HG03135 (cell line): ENCODE measurements at regions not wholly inside any gene's neighbourhood (a gene's known extent, or its start where the extent isn't known, plus 50 kb on each side); places are given as distances from the start of the nearest gene placed in this dataset.
A peak's percentile ranks its signal among the peaks of the same experiment; 100 is the strongest.

Source experiments
- ATAC-seq: cut with Tn5 transposase; IDR thresholded peaks from one replicate; pipeline ENCODE4 v1.9.1; 2021; ENCODE audit warnings: mild to moderate bottlenecking, moderate library complexity; ENCODE audit not compliant: unreplicated experiment

DNA sequence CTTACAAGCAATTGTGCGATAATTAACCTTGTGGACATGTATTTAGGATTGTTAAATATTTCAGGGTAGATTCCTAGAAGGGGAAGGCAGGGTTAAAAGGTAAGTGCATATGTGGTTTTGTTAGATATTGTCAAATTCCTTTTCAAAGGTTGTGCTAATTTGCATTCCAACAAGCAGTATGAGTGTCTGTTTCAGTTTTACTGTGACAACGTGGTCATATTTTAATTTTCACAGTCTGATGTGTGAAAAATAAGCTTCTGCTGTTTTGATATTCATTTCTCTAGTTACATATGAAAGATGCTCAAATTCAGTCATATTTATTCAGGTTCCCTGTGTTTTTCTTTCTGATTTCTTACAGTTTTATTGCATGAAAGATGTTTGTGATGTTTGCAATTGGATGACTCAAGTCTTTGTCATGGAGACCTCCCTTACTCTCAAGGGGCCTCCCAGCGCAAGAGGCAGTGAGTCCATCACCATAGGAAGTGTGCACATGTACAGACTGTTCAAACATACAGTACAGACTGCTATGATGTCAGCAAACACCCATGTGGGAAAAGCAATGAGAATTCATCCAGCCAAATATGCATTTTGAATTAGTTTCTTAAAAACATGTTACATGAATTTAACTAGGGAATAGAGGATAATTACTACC, 310.8 kb downstream of the GALR1 start:
- peak; percentile 63 for ATAC-seq

DNA sequence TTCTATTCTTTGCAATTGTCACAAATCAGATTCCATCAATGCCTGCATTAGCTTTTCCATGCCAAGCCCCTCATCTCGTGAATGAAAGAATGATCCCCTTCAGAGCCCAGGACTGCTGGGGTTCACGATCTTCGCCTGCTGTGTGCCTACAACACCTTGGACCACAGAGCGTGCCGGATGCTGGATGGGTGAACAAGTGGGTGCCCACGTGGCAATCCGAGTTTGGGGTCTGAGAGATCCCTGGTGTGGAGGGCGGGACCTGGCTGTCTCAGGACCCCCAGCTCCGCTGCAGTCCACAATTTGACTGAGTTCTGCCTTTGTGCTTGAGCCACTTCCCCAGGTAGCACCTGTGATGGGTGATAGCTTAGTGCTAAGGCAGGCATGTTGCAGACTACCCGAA, 317.0 kb downstream of the GALR1 start:
- ATAC-seq, result no peak

DNA sequence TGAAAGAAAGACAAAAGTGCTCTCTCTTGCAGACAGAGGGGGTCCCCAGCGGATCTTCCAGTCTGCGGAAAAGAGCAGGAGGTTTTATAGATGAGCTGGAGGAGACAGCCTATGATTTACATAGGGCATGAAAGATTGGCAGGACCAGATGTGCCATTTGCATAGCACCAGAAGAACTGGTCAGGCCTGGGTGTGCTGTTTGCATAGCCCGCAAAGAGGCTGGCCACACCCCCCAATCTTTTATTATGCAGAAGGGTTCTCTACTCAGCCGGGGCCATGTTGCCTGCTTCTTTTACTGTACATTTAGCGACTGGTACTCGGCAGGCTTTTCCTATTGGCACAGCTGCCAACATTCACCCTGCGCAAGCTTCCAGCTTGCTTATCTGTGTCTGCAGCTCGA, 317.6 kb downstream of the GALR1 start:
- ATAC-seq, result no peak

DNA sequence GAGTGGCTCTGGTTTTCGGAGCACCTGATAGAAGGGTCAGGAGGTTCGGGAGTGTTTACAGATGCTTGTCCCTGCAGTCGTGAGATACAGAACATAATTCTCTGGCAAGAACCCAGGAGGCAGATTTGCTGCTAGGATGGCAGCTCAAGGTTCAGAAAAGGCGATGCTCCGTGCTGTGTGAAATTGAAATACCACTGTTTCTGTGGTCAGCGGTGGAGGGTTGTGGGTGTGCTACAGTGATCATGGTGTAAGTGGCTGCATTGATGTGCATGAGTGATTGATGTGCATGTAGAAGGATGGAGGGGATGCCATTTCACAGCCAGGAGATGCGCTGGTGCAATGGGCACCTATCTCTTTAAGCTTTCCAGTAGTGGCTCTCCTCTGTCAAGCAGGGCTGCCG, 322.1 kb downstream of the GALR1 start:
- ATAC-seq, result no peak

DNA sequence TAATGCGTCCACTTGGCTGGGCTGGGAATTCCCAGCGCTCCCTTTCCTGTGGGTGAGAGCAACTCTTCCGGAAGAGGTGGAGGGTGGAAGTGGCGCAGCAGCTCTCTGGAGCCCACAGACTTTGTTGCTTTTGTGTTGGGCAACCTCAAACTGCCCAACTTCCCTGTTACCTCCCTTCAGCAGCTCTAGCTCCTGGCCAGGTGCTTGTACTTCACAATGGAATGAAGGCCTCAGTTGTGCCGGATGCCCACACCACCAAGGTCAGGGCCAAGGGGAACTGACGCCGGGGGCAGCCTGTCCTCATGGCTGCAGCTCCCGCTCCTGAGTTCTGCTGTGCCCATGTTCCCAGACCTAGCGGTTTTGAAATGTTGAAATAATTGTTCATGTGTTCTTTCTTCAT, 322.9 kb downstream of the GALR1 start:
- ATAC-seq, result no peak

DNA sequence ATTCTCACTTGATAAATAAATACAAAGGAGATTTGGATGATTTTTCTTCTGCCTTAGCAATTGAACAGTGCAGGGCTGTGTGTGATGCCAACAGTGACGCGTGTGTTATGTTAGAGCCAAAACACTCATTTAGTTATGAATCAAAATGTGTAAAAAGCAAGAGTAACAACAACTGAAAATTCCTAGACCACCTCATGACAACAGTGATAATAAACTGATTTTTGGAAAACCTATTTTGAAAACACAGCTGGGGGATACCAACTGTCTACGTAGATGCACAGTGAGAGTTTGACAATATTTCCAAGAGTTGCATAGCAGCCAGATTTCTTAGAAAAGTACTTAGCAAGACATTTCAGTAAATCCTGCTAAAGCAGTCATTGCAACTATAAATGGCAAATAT, 323.9 kb downstream of the GALR1 start:
- no peak for ATAC-seq

DNA sequence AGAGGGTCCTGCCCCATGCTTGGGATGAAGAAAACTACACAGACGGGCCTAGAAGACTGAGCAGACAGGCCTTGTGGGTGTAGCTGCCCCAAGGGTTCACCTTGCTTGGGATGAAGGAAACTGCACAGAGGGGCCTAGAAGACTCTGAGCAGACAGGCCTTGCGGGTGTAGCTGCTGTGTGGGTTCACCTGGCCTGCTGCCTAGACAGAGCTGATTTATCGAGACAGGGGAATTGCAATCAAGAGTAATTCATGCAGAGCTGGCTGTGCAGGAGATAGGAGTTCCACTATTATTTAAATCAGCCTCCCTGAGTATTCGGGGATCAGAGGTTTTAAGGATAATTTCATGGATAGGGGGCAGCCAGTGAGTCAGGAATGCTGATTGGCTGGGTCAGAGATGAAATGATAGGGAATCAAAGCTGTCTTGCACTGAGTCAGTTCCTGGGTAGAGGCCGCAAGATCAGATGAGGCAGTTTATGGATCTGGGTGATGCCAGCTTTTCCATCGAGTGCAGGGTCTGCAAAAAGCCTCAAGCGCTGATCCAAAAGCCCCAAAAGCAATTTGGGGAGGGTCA, 341.4 kb downstream of the GALR1 start:
- ATAC-seq, result no peak

DNA sequence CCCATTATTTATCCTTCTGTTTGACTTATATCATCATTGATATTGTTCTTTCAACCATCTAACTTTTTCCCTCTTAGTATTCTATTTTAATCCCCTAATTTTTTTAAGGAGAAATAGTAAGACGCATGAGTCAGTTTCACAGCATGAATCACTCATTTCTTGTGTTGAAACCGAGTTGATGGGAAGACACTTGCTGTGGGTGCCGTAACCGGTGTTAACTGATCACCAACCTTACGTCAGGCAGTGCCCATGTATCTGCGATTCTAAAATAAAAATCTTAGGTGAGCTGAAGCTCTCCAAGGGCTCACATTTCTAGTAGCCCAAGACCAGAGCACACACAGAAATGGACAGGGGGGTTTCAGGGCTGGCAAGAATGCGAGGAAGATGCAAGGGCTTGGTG, 348.1 kb downstream of the GALR1 start:
- ATAC-seq, result no peak

DNA sequence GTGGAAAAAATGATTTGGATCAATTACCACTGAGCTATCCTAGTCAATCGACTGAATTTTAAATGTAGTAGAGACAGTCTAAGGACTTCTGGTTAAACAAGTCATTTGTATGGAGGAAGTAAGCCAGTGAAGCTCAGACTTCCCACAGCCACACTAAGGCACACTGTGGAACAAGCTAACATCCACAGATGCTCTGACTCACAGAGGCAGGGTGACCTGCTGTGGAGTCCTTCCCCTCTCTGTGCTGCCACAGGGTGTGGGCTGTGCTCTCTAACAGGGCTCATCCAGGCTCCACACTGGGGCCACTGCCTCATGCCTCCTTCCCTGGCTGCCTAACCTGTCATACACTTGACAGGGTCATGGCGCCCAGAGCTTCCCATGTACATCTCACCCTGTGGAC, 351.0 kb downstream of the GALR1 start:
- ATAC-seq, result no peak

DNA sequence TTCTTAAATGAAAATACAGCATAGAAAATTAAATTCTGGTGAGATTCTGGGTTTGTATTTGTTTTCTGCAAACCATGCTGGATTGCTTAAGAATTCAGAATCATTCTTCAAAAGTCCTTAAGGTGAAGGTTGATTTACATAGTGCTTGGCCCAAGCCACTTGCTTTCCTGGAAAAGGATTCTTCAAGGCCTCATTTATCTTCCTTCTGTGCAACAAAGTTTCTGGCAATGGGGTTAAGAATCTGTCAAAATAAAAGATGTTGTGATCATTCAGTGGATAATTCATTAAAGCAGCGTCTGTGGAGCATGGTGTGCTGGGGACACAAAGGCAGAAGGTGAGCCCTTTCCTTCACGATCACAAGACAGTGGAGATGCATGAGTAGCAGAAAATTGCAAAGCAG, 351.9 kb downstream of the GALR1 start:
- ATAC-seq, result no peak

DNA sequence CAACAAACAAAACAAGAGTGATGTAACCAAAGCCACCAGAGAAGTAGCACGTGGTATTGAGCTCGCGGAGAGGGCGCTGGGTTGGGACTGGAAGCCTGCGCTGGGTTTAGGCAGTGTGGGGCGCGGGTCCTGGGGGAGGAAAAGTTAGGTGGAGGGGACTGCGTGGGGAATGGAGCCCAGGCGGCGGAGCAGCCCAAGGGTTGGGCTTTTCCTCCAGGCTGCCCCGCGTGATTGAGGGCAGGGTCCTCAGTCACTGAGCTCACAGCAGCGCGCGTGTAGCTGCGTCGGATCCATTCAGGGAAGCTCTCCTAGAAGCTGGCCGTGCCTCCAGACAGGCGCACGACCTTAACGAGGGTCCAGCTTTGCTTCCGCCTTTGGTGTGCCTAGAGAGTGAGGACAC, 357.4 kb downstream of the GALR1 start:
- ATAC-seq, result no peak

DNA sequence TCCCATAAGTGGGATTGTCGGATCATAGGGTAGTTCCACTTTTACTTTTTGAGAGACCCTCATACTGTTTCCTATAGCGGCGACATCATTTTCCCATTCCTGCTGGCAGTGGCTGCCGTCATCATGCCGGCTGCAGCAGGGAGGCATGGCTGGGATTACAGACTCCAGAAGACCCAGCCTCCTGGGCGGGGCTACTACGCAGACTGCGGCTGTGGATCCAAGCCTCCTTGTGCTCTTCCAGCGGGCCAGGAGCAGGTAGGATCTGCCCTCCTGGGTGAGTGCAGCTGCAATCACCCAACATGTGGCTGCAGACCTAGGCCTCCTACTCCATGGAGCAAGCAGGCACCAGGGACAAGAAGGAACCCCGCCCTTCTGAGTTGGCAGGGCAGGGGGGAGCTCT, 359.2 kb downstream of the GALR1 start:
- no peak for ATAC-seq

DNA sequence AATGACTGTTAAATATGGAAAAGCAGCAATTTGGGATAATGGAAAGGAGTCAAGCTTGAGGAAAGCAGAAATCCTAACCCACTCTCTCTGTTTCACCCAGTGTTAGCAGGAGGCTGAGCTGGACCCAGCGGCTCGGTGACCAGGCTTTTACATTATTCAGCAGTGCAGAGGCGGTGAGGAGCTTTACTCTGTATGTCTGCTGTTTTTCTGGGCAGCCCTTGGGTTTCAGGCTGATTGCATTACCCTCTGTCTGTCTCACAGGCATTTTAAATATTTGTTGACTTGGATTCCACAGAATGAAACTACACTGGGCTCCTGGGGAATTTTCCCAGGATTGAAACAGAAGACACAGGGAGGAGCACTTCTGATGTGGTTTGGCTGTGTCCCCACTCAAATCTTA, 368.0 kb downstream of the GALR1 start:
- no peak for ATAC-seq

DNA sequence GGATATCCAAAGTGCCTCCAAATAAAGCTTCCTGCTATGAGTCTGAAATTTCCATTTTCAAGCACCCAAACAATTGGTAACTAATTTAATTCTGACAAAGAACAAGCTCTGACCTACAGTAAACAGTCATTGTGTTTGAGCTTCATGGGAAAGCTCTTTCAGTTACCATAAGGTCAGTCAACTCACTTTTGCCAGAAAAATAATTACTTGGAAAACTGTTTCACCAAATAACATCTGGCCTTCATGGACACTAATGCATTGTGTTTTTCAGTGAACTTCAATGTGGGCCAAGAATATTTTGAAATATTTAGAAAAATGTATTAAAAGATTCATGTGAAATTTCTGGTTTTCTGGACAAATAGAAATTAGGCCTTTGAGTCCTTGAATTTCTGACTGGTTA, 369.9 kb downstream of the GALR1 start:
- ATAC-seq, result no peak

DNA sequence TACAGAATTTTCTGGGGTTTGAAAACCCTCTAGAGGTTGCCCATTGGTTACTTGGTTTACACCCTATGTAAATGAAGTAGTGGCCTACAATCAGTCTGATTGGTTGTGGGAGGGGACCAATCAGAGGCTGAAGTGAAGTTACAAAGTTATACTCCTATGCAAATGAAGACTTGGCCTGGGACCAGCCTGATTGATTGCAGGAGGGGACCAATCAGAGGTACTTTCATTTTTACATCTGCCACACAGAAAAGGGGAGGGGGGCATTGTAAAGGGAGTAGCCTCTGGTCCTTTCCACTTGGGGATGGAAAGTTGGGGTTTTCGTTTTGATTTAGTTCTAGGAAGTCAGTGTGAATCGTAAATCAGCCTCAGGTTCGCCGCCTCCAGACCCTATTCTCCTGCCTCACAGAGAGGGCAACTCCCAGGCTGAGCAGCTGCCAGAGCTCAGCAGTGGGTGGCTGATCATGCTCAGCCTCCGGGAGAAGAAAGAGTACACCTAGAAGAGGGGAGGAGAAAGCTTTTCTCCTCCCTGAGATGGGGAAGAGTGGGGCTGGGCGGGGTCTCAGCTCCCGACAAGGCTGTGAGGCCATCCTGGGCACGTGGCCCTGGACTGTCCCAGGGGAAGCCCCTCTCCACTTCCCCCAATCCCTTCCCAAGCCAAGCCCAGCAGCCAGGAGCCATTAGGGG, 372.5 kb downstream of the GALR1 start:
- ATAC-seq, result no peak

DNA sequence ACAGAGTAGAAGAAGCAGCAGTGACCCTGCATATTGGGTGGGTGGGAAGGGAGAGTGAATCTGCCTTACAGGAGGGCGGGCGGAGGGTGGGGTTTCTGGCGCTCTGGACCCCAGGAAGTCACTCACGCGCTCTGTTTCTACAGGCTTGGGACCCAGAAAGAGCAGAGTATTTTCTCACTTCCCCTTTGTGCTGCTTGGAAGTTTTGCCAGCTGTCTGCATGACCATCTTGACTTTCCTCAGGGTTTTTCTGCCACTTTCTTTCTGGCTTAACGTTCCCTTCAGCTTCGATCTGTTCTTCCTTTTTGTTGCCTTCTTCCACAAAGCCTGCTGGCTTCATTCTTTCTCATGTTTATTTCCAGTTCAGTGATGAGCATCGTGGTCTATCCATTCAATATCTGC, 383.1 kb downstream of the GALR1 start:
- ATAC-seq, result no peak

DNA sequence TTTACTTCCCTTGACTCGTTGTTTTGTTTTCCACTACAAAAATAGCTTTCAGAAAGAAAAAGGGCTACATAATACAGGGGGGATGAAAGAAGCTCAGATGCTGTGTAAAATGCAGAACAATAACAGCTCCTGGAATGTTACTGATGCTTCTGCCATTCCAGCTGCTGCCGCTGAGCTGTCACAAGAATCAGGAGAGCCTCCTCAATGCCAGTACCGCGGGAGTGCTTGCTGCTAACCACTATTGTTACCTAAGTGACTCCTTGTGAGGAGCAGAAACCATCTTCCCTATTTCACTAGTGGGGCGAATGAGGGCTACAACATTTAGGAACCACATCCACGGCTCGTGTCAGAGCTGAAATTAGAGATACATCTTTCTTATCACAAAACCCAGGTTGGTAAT, 384.8 kb downstream of the GALR1 start:
- no peak for ATAC-seq

DNA sequence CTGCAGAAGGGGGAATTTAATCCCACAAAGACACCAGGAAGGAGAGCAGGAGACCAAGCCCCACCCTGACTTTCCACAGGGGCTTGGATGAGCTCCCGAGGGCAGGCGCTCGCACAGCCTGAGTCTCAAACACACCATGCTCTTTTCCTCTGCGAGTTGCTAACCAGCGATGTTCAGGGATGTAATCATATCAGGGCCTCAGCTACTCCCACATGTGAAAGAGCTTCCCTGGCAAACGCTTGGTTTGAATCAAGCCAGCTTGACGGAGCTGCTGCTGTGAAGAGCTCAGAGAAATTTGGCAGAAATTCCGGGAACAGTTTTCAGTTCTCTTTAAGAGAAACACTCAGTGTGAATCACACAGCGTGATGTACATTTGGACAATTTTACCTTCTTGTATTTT, 385.8 kb downstream of the GALR1 start:
- no peak for ATAC-seq

DNA sequence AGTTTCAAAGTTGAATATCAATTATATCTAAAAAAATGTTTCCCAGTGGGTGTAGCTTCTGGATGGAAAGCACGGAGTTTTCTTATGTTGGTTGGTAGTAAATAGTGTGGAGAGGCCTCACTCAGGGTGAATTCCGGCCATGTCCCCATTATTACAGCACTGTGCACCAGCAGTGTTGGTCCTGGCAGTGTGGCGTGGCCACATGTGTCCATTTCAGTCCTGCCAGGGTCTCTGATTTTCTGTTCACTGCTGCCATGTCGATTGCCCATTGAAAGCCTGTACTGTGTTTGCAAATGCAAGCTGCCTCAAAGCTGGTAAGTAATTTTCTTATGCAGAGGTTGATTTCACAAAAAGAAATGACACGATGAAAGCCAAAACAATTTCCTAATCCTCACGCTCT, 386.2 kb downstream of the GALR1 start:
- ATAC-seq, result no peak

DNA sequence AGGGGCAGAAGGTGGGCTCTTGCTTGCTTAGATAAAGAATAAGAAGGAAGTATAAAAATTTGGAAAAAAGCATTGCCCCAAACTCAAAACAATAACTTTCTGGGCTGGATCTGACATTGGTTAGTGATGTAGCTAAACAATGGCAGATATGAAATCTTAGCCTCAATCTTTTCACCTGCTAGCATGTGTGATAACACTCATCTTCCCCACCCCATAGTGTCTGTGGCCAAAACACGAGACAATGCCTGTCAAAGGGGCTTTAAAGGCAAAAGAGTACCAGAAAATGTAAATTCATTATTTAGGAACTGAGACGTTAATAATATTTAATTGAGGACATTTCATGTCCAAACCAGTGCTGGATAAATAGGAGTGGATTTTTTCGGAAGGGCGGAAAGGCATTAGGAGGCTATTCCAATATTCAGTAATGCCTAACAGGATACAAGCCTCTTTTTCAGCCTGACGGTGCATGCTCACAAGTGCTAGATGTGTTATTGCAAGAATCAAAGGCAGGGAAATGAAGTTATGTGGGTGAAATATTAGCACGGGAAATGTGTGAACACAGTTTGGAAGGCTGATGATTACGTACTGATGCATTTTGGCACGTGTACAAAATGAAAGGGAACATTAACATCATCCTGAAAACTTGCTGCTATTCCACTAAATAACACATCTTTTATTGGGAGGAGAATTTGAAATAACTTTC, 395.7 kb downstream of the GALR1 start:
- no peak for ATAC-seq

DNA sequence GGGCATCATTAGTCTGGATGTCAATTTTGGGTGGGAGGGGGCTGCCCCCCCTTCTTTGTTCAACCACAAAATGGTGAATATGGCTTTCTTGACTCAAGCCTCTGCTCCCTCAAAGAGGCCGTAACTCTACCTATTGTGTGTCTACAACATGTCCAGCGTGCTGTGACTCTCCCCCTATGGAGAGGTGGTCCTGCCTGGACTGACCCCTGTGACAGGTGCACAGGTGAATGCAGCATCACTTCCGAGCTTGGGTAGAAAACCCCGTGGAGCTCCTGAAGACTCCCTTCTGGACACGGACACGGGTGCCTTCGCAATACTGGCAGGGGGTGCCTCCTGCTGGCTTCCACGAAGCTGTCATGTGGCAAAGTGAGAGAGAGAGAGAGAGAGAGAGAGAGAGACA, 397.8 kb downstream of the GALR1 start:
- no peak for ATAC-seq

DNA sequence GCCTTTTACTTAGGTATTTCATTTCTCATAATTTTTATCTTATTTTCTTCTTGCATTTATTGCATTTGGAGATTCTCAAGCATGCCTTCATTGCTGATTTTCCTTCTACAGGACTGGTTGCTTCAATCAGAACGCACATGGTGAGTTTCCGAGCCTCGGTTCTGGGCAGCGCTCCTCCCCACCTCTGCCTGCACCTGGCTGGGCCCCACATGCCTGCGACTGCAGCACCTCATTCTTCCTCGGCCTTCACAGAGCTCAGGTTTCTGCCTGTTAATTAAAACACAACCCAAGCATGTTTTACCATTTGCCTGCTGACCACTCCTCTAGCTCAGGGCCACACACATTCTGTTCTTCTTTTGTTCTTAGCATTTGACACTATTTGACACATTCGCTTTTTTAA, 398.8 kb downstream of the GALR1 start:
- no peak for ATAC-seq
